SK-N-SH treated with all-trans-retinoic acid at 6 μM for 48 hours (cell line): ENCODE measurements at regions not wholly inside any gene's neighbourhood (a gene's known extent, or its start where the extent isn't known, plus 50 kb on each side); places are given as distances from the start of the nearest gene placed in this dataset.

Experiments
- ATAC-seq: fragments of 200-7000 bp; cut with Tn5 transposase; 3 replicates; pipeline ENCODE4 v1.9.1; 2020; ENCODE audit warnings: mild to moderate bottlenecking, moderate library complexity
- ARNTL ChIP-seq: fragments of 450-650 bp; formaldehyde crosslinking; IDR thresholded peaks from 2 replicates; pipeline ENCODE4 v1.5.0; 2020; ENCODE audit warnings: low read depth, mild to moderate bottlenecking, moderate library complexity, borderline replicate concordance
- CREB5 ChIP-seq: fragments of 250-450 bp; sonication (Bioruptor Pico); IDR thresholded peaks from 2 replicates; pipeline ENCODE4 v1.5.1; 2020; ENCODE audit warnings: low read depth, mild to moderate bottlenecking, moderate library complexity
- CSDC2 ChIP-seq: fragments of 250-450 bp; sonication (Bioruptor Pico); IDR thresholded peaks from 2 replicates; pipeline ENCODE4 v1.5.0; 2020; ENCODE audit warnings: mild to moderate bottlenecking, moderate library complexity
- CSRNP3 ChIP-seq: fragments of 250-450 bp; sonication (Bioruptor Pico); IDR thresholded peaks from 2 replicates; pipeline ENCODE4 v1.5.1; 2021; ENCODE audit warnings: mild to moderate bottlenecking, moderate library complexity
- GLIS3 ChIP-seq: fragments of 250-450 bp; sonication (Bioruptor Pico); IDR thresholded peaks from 2 replicates; pipeline ENCODE4 v1.5.0; 2020; ENCODE audit warnings: mild to moderate bottlenecking, moderate library complexity
- ISL1 ChIP-seq: fragments of 250-450 bp; sonication (Bioruptor Pico); IDR thresholded peaks from 2 replicates; pipeline ENCODE4 v2.1.2; 2022; ENCODE audit warnings: mild to moderate bottlenecking, moderate library complexity
- OSR1 ChIP-seq: fragments of 250-450 bp; sonication (Bioruptor Pico); IDR thresholded peaks from 2 replicates; pipeline ENCODE4 v1.8.0; 2022; ENCODE audit warnings: moderate library complexity, mild to moderate bottlenecking, inconsistent platforms
- PATZ1 ChIP-seq: fragments of 250-450 bp; sonication (Bioruptor Pico); IDR thresholded peaks from 2 replicates; pipeline ENCODE4 v1.8.0; 2020; ENCODE audit warnings: mild to moderate bottlenecking, moderate library complexity, borderline replicate concordance
- POU6F1 ChIP-seq: fragments of 250-450 bp; sonication (Bioruptor Pico); IDR thresholded peaks from 2 replicates; pipeline ENCODE4 v1.8.0; 2021; ENCODE audit warnings: low read depth, mild to moderate bottlenecking, moderate library complexity, borderline replicate concordance
- PPARA ChIP-seq: fragments of 250-450 bp; sonication (Bioruptor Pico); IDR thresholded peaks from 2 replicates; pipeline ENCODE4 v1.5.0; 2020; ENCODE audit warnings: mild to moderate bottlenecking, borderline replicate concordance
- RARB ChIP-seq: fragments of 250-450 bp; sonication (Bioruptor Pico); IDR thresholded peaks from 2 replicates; pipeline ENCODE4 v1.8.0; 2021; ENCODE audit warnings: mild to moderate bottlenecking, moderate library complexity
- SNAI2 ChIP-seq: fragments of 250-450 bp; sonication (Bioruptor Pico); IDR thresholded peaks from 2 replicates; pipeline ENCODE4 v1.5.0; 2020; ENCODE audit warnings: mild to moderate bottlenecking, moderate library complexity
- TCF4 ChIP-seq: fragments of 250-450 bp; sonication (Bioruptor Pico); IDR thresholded peaks from 2 replicates; pipeline ENCODE4 v1.8.0; 2021; ENCODE audit warnings: mild to moderate bottlenecking, moderate library complexity, borderline replicate concordance
- TOX ChIP-seq: fragments of 250-450 bp; sonication (Bioruptor Pico); IDR thresholded peaks from 2 replicates; pipeline ENCODE4 v1.8.0; 2021; ENCODE audit warnings: mild to moderate bottlenecking, moderate library complexity, borderline replicate concordance
- TSHZ2 ChIP-seq: fragments of 250-450 bp; sonication (Bioruptor Pico); IDR thresholded peaks from 2 replicates; pipeline ENCODE4 v1.5.0; 2020; ENCODE audit warnings: mild to moderate bottlenecking, moderate library complexity
- ZC3H10 ChIP-seq: fragments of 250-450 bp; sonication (Bioruptor Pico); IDR thresholded peaks from 2 replicates; pipeline ENCODE4 v1.5.1; 2021; ENCODE audit warnings: mild to moderate bottlenecking, moderate library complexity
- ZFP3 ChIP-seq: fragments of 250-450 bp; sonication (Bioruptor Pico); IDR thresholded peaks from 2 replicates; pipeline ENCODE4 v1.5.0; 2020; ENCODE audit warnings: mild to moderate bottlenecking, moderate library complexity
- ZFP30 ChIP-seq: fragments of 450-650 bp; formaldehyde crosslinking; IDR thresholded peaks from 2 replicates; pipeline ENCODE4 v1.5.0; 2022; ENCODE audit warnings: mild to moderate bottlenecking, moderate library complexity
- ZNF565 ChIP-seq: fragments of 450-650 bp; formaldehyde crosslinking; conservative IDR thresholded peaks from 2 replicates; pipeline ENCODE4 v1.5.0; 2020; ENCODE audit warnings: low read depth, mild to moderate bottlenecking, moderate library complexity
- ZNF70 ChIP-seq: fragments of 450-650 bp; formaldehyde crosslinking; IDR thresholded peaks from 2 replicates; pipeline ENCODE4 v1.5.0; 2020; ENCODE audit warnings: mild to moderate bottlenecking, moderate library complexity
- ZNF8 ChIP-seq: fragments of 450-650 bp; formaldehyde crosslinking; IDR thresholded peaks from 2 replicates; pipeline ENCODE4 v1.5.0; 2020; ENCODE audit warnings: mild to moderate bottlenecking, moderate library complexity

- no peak for ATAC-seq
- TF ChIP-seq PPARA (CRISPR knock-in tag) (no peak), ZFP30 (no peak), TSHZ2 (no peak), ZNF70 (CRISPR knock-in tag) (no peak), TOX (CRISPR knock-in tag) (no peak), SNAI2 (CRISPR knock-in tag) (no peak), ZFP3 (CRISPR knock-in tag) (no peak), ISL1 (CRISPR knock-in tag) (no peak), TCF4 (no peak), CSRNP3 (CRISPR knock-in tag) (no peak), OSR1 (CRISPR knock-in tag) (no peak), ARNTL (CRISPR knock-in tag) (no peak), ZNF565 (CRISPR knock-in tag) (no peak), RARB (CRISPR knock-in tag) (no peak), ZC3H10 (CRISPR knock-in tag) (no peak), ZNF8 (CRISPR knock-in tag) (no peak), GLIS3 (no peak), CSDC2 (CRISPR knock-in tag) (no peak), POU6F1 (CRISPR knock-in tag) (no peak), CREB5 (CRISPR knock-in tag) (no peak)
Observed at GRCh38 chr1:175877939-175878737, 134.7 kb upstream of the TNR start.

GRCh38 chr1:175875556-175875955, 132.2 kb upstream of the TNR start:
- no peak for TF ChIP-seq PATZ1
- TF ChIP-seq POU6F1 (CRISPR knock-in tag) = no peak
- no peak for TF ChIP-seq ARNTL (CRISPR knock-in tag)
- ATAC-seq = no peak
